ENCODE measurements at regions not wholly inside any gene's neighbourhood (a gene's known extent, or its start where the extent isn't known, plus 50 kb on each side); places are given as distances from the start of the nearest gene placed in this dataset.

DNA sequence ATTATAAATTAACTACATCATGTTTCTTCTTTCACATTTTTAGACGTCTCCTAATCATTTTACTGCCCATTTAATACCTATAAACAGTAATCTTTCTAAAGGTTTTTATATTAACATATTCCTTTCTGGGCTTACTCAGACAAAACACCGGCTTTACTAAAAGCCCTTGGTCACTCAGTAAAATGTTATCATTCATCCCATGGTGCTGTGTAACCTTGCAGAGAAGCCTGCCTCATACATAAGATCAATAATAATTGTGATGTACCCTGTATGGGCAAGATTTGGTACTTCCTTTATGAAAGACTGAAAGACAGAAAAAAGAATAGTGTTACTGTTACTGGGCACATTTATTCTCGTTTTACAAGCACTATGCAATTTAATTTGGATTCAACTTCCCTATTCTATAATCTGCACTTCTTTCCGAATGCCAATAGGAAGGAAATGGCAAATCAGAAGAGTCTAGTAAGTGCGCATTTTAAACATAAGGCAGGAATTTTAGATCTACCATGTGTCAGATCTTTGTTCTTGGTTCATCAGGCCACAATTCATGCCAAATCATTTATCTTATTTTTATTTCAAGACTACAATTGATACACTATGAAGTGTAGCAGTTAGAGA, 522.2 kb downstream of the CSNK1G3 start:
- Histone ChIP-seq H3K4me2 (ENCODE audit: low read length) (no peak overlapping the region), H2BK15ac (replicated peaks; ENCODE audit: low read depth) (no peak overlapping the region), H3K4me1 (ENCODE audit: control insufficient read depth, low read depth, low read length) (no peaks in the 10 kb centered on the region), H3K4me3 (ENCODE audit: low read length) (no peak overlapping the region), H2AK5ac (ENCODE audit: low read length) (no peak overlapping the region), H3K27me3 (ENCODE audit: insufficient read depth, low read length, poor library complexity) (no peaks in the 10 kb centered on the region), H3K23ac (ENCODE audit: low read length) (no peak overlapping the region), H3K4ac (ENCODE audit: low read depth, low read length) (no peak overlapping the region), H4K8ac (ENCODE audit: low read depth, low read length) (no peak overlapping the region), H2BK120ac (ENCODE audit: low read depth, low read length) (no peak overlapping the region), H3K9ac (ENCODE audit: low read length) (no peak overlapping the region), H4K5ac (ENCODE audit: low read length) (no peak overlapping the region), H3K36me3 (ENCODE audit: control insufficient read depth, insufficient read depth, low read length) (no peaks in the 10 kb centered on the region), H3K27ac (ENCODE audit: low read depth, low read length) (no peak overlapping the region), H3K18ac (ENCODE audit: low read length) (no peak overlapping the region), H3K79me2 (ENCODE audit: control insufficient read depth, insufficient read depth, low read length) (no peaks in the 10 kb centered on the region), H2BK5ac (ENCODE audit: low read length) (no peak overlapping the region), H3K79me1 (ENCODE audit: low read length) (no peaks in the 10 kb centered on the region), H3K56ac (ENCODE audit: low read length) (no peak overlapping the region)
- WGBS (ENCODE audit: extremely low coverage, insufficient coverage, low lambda C conversion rate): no CpG with 5 or more reads among the region's 5 CpGs
- no peak for DNase-seq

DNA sequence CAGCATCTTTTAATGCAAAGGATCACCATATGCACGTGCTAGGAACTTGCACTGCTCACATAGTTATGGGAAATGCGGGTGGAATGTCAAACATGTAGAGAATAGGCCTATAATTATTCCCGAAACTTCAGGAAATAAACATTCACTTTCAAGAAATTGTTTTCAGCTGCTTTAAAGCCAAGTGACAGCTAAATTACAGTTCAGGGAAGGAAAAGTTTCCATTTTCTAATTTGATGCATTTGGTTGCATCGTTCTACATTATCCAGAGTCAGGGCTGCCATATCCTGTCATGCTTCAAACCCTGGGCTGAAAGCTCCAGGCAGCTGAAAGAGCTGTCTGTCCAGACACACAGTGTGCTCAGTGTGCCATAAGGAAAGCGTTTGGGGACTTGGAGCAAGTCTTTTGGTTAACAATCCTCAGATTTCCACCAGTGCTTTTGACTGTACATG, 518.1 kb downstream of the CSNK1G3 start:
- Histone ChIP-seq H3K27ac (ENCODE audit: low read depth, low read length) (no peak overlapping the region), H3K4me1 (ENCODE audit: control insufficient read depth, low read depth, low read length) (no peaks in the 10 kb centered on the region), H3K4me2 (ENCODE audit: low read length) (no peak overlapping the region), H3K4ac (ENCODE audit: low read depth, low read length) (no peak overlapping the region), H2BK5ac (ENCODE audit: low read length) (no peak overlapping the region), H3K79me2 (ENCODE audit: control insufficient read depth, insufficient read depth, low read length) (no peaks in the 10 kb centered on the region), H3K27me3 (ENCODE audit: insufficient read depth, low read length, poor library complexity) (no peaks in the 10 kb centered on the region), H3K4me3 (ENCODE audit: low read length) (no peak overlapping the region), H2AK5ac (ENCODE audit: low read length) (no peak overlapping the region), H3K23ac (ENCODE audit: low read length) (no peak overlapping the region), H3K18ac (ENCODE audit: low read length) (no peak overlapping the region), H4K5ac (ENCODE audit: low read length) (no peak overlapping the region), H4K8ac (ENCODE audit: low read depth, low read length) (no peak overlapping the region), H2BK15ac (replicated peaks; ENCODE audit: low read depth) (peak overlapping the region; percentile 74), H3K36me3 (ENCODE audit: control insufficient read depth, insufficient read depth, low read length) (no peaks in the 10 kb centered on the region), H3K79me1 (ENCODE audit: low read length) (no peaks in the 10 kb centered on the region), H2BK120ac (ENCODE audit: low read depth, low read length) (no peak overlapping the region), H3K9ac (ENCODE audit: low read length) (no peak overlapping the region), H3K56ac (ENCODE audit: low read length) (no peak overlapping the region)
- no CpG with 5 or more reads among the region's 5 CpGs for WGBS (ENCODE audit: extremely low coverage, insufficient coverage, low lambda C conversion rate)
- no peak for DNase-seq

DNA sequence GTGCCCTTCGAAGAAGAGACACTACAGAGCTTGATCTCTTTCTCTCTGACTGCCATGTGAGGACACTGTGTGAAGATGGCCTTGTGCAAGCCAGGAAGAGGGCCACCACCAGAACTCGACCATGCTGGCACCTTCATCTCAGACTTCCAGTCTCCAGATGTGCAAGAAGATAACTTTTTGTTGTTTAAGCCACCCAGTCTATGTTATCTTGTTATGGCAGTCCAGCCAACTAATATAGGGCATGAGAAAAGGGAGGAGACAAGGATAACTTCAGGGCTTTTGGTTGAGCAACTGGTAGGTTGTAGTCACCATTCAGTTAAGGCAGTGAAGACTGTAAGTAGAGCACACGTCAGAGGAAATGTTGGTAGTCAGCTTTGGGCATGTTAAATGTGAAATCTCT, 515.5 kb downstream of the CSNK1G3 start:
- H3K79me2 ChIP-seq (ENCODE audit: control insufficient read depth, insufficient read depth, low read length): no peaks in the 10 kb centered on the region
- no peaks in the 10 kb centered on the region for H3K36me3 ChIP-seq (ENCODE audit: control insufficient read depth, insufficient read depth, low read length)
- no peaks in the 10 kb centered on the region for H3K27me3 ChIP-seq (ENCODE audit: insufficient read depth, low read length, poor library complexity)
- no peak for DNase-seq
- H3K79me1 ChIP-seq (ENCODE audit: low read length): no peaks in the 10 kb centered on the region
- H3K9ac ChIP-seq (ENCODE audit: low read length): no peak overlapping the region
- H2BK5ac ChIP-seq (ENCODE audit: low read length): no peak overlapping the region
- no peak overlapping the region for H3K18ac ChIP-seq (ENCODE audit: low read length)
- H3K4me2 ChIP-seq (ENCODE audit: low read length): no peak overlapping the region
- H3K23ac ChIP-seq (ENCODE audit: low read length): no peak overlapping the region
- no peak overlapping the region for H3K4me3 ChIP-seq (ENCODE audit: low read length)
- H4K5ac ChIP-seq (ENCODE audit: low read length): no peak overlapping the region
- H3K56ac ChIP-seq (ENCODE audit: low read length): no peak overlapping the region
- no peak overlapping the region for H2BK120ac ChIP-seq (ENCODE audit: low read depth, low read length)
- H3K27ac ChIP-seq (ENCODE audit: low read depth, low read length): no peak overlapping the region
- no peak overlapping the region for H3K4ac ChIP-seq (ENCODE audit: low read depth, low read length)
- no peak overlapping the region for H2AK5ac ChIP-seq (ENCODE audit: low read length)
- no peaks in the 10 kb centered on the region for H3K4me1 ChIP-seq (ENCODE audit: control insufficient read depth, low read depth, low read length)
- WGBS (ENCODE audit: extremely low coverage, insufficient coverage, low lambda C conversion rate): no CpG with 5 or more reads among the region's 3 CpGs
- no peak overlapping the region for H4K8ac ChIP-seq (ENCODE audit: low read depth, low read length)
- no peak overlapping the region for H2BK15ac ChIP-seq (replicated peaks; ENCODE audit: low read depth)

DNA sequence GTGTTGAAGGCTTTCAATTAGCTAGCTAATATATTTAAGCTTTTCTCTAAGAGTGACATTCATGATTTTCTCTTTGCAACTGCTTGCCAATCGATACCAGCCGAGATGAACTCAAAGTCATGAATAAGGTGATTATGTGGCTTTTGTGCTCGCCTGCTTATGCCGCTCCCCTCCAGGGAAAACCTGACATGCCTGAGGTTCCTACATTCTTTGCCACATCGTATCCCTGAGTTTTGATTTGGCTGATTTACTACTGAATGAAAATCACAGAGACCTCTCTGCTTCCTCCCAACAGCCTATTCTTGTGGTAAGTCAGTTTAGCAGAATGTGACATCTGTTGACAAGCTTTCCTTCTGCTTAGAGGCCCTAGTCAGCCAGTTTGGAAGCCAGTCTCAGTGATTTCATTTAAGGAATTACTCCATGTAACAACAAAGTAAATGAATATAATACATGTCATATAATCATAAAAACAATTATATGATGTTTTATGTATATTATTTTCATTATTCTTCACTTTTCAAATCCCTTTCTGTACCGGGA, 513.4 kb downstream of the CSNK1G3 start:
- Histone ChIP-seq H3K36me3 (ENCODE audit: control insufficient read depth, insufficient read depth, low read length) (no peaks in the 10 kb centered on the region), H3K56ac (ENCODE audit: low read length) (no peak overlapping the region), H2AK5ac (ENCODE audit: low read length) (no peak overlapping the region), H2BK15ac (replicated peaks; ENCODE audit: low read depth) (no peak overlapping the region), H3K4me3 (ENCODE audit: low read length) (no peak overlapping the region), H3K27me3 (ENCODE audit: insufficient read depth, low read length, poor library complexity) (no peaks in the 10 kb centered on the region), H3K4ac (ENCODE audit: low read depth, low read length) (no peak overlapping the region), H3K9ac (ENCODE audit: low read length) (no peak overlapping the region), H2BK120ac (ENCODE audit: low read depth, low read length) (no peak overlapping the region), H4K5ac (ENCODE audit: low read length) (no peak overlapping the region), H2BK5ac (ENCODE audit: low read length) (no peak overlapping the region), H3K79me2 (ENCODE audit: control insufficient read depth, insufficient read depth, low read length) (no peaks in the 10 kb centered on the region), H3K79me1 (ENCODE audit: low read length) (no peaks in the 10 kb centered on the region), H3K23ac (ENCODE audit: low read length) (no peak overlapping the region), H3K4me2 (ENCODE audit: low read length) (no peak overlapping the region), H3K27ac (ENCODE audit: low read depth, low read length) (no peak overlapping the region), H3K4me1 (ENCODE audit: control insufficient read depth, low read depth, low read length) (no peaks in the 10 kb centered on the region), H4K8ac (ENCODE audit: low read depth, low read length) (no peak overlapping the region), H3K18ac (ENCODE audit: low read length) (no peak overlapping the region)
- DNase-seq: peak; percentile 38
- no CpG with 5 or more reads among the region's 6 CpGs for WGBS (ENCODE audit: extremely low coverage, insufficient coverage, low lambda C conversion rate)

DNA sequence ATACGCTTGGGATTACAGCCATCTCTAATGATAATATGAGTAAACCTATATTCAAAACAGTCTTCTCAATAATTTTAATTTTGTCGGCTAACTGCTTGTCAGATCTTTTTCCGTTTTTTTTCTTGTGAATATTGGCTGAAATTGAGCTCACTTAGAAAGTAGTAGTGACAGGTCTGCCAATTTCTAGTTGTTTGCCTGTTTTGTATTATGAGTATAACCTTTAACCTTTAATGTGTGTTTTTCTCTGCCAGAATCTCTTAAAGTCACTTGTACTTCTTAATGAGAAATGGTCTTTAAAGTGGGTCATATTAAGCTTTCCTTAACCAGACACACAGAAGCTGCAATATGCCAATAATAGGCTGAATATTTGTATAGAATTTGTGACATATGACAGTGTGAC, 511.0 kb downstream of the CSNK1G3 start:
- H4K5ac ChIP-seq (ENCODE audit: low read length): no peak overlapping the region
- H3K27me3 ChIP-seq (ENCODE audit: insufficient read depth, low read length, poor library complexity): no peaks in the 10 kb centered on the region
- H3K23ac ChIP-seq (ENCODE audit: low read length): no peak overlapping the region
- H2BK5ac ChIP-seq (ENCODE audit: low read length): no peak overlapping the region
- no peak overlapping the region for H3K4ac ChIP-seq (ENCODE audit: low read depth, low read length)
- no CpG with 5 or more reads among the region's 3 CpGs for WGBS (ENCODE audit: extremely low coverage, insufficient coverage, low lambda C conversion rate)
- no peak overlapping the region for H2AK5ac ChIP-seq (ENCODE audit: low read length)
- no peak for DNase-seq
- H3K4me3 ChIP-seq (ENCODE audit: low read length): no peak overlapping the region
- H2BK15ac ChIP-seq (replicated peaks; ENCODE audit: low read depth): no peak overlapping the region
- H3K4me2 ChIP-seq (ENCODE audit: low read length): no peak overlapping the region
- no peaks in the 10 kb centered on the region for H3K79me1 ChIP-seq (ENCODE audit: low read length)
- no peak overlapping the region for H3K9ac ChIP-seq (ENCODE audit: low read length)
- H3K27ac ChIP-seq (ENCODE audit: low read depth, low read length): no peak overlapping the region
- no peak overlapping the region for H3K56ac ChIP-seq (ENCODE audit: low read length)
- H3K4me1 ChIP-seq (ENCODE audit: control insufficient read depth, low read depth, low read length): no peaks in the 10 kb centered on the region
- H3K36me3 ChIP-seq (ENCODE audit: control insufficient read depth, insufficient read depth, low read length): no peaks in the 10 kb centered on the region
- no peak overlapping the region for H4K8ac ChIP-seq (ENCODE audit: low read depth, low read length)
- H2BK120ac ChIP-seq (ENCODE audit: low read depth, low read length): no peak overlapping the region
- H3K79me2 ChIP-seq (ENCODE audit: control insufficient read depth, insufficient read depth, low read length): no peaks in the 10 kb centered on the region
- H3K18ac ChIP-seq (ENCODE audit: low read length): no peak overlapping the region

DNA sequence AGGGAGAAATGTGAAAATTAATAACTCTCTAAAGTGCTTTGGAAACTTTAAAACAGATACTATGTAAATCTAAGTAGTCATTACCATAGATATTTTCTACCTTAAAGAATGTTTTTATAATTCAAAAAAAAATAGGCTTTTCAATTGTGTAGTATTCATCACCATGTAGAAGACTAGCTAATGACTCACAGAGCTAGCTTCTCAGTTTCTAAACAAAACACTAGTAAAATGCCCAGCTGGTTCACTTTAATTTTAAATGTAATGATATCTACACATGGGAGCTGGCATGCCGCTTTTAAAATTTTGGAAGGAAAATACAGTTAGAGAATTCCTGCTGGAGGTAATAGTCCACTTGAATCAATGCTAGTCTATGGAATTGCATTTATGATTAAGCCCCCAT, 509.8 kb downstream of the CSNK1G3 start:
- no peak overlapping the region for H3K56ac ChIP-seq (ENCODE audit: low read length)
- no peak overlapping the region for H3K4me3 ChIP-seq (ENCODE audit: low read length)
- no peaks in the 10 kb centered on the region for H3K27me3 ChIP-seq (ENCODE audit: insufficient read depth, low read length, poor library complexity)
- no peak overlapping the region for H3K18ac ChIP-seq (ENCODE audit: low read length)
- H4K8ac ChIP-seq (ENCODE audit: low read depth, low read length): no peak overlapping the region
- H3K79me2 ChIP-seq (ENCODE audit: control insufficient read depth, insufficient read depth, low read length): no peaks in the 10 kb centered on the region
- no peak overlapping the region for H2BK5ac ChIP-seq (ENCODE audit: low read length)
- H3K36me3 ChIP-seq (ENCODE audit: control insufficient read depth, insufficient read depth, low read length): no peaks in the 10 kb centered on the region
- no peak for DNase-seq
- no peaks in the 10 kb centered on the region for H3K4me1 ChIP-seq (ENCODE audit: control insufficient read depth, low read depth, low read length)
- no CpG with 5 or more reads among the region's 1 CpG for WGBS (ENCODE audit: extremely low coverage, insufficient coverage, low lambda C conversion rate)
- H3K79me1 ChIP-seq (ENCODE audit: low read length): no peaks in the 10 kb centered on the region
- no peak overlapping the region for H4K5ac ChIP-seq (ENCODE audit: low read length)
- no peak overlapping the region for H3K27ac ChIP-seq (ENCODE audit: low read depth, low read length)
- no peak overlapping the region for H3K23ac ChIP-seq (ENCODE audit: low read length)
- H3K4ac ChIP-seq (ENCODE audit: low read depth, low read length): no peak overlapping the region
- no peak overlapping the region for H2BK120ac ChIP-seq (ENCODE audit: low read depth, low read length)
- no peak overlapping the region for H3K9ac ChIP-seq (ENCODE audit: low read length)
- no peak overlapping the region for H2BK15ac ChIP-seq (replicated peaks; ENCODE audit: low read depth)
- H2AK5ac ChIP-seq (ENCODE audit: low read length): no peak overlapping the region
- H3K4me2 ChIP-seq (ENCODE audit: low read length): no peak overlapping the region

Data from mesendoderm (in vitro differentiated cells).